ENCODE measurements at regions not wholly inside any gene's neighbourhood (a gene's known extent, or its start where the extent isn't known, plus 50 kb on each side); places are given as distances from the start of the nearest gene placed in this dataset.

DNA sequence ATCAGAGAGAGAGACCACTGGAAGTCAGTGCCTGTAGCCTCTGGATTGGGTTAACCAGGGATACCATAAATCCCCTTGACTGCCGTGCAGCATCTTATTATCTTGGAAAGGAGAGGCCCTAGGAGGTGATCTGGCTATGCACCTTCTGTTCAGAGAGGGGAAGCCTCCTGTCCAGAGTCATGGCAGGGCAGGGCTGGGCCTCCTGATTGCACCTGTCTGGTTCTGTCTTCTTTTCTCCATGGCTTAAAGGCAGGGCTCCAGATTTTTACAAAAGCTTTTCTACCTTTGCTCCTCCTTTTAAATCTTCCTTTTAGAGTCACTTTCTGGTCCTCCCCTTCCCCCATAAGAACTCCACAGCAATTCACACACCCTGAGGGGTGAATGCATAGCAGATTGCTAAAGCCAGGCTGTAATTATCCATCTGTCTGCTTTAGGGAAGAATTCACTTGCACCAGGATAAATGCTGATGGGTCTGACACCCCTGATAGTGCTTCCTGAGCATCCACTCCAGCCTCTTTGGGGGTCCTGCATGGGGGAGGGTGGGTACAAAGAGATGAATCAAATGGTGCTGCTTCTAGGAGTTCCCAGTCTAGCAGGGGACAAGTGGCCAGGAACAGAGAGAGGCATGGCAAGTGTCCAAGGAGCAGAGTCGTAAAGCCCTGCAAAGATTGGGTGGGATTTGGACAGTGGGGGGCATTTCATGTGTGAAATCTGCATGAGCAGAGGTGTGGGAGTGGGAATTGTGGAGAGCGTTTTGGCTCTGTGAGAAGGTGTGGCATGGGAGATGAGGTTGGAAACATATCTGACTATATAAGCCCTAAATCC lies 141.3 kb upstream of the ALDH1B1 start:
- intact Hi-C loops (cut with DNase I): loop anchor here in 1 of 2 donors (10.0 kb wide), 1 partner anchor 46 kb away; no protein-coding TSS in a partner anchor
- Histone ChIP-seq H3K9me3 (no peaks in the 10 kb centered on the region), H3K27ac (no peak overlapping the region), H3K36me3 (no peaks in the 10 kb centered on the region), H3K4me3 (no peak overlapping the region), H3K27me3 (no peaks in the 10 kb centered on the region), H3K4me1 (no peaks in the 10 kb centered on the region)
- TF ChIP-seq, protein P1, sequence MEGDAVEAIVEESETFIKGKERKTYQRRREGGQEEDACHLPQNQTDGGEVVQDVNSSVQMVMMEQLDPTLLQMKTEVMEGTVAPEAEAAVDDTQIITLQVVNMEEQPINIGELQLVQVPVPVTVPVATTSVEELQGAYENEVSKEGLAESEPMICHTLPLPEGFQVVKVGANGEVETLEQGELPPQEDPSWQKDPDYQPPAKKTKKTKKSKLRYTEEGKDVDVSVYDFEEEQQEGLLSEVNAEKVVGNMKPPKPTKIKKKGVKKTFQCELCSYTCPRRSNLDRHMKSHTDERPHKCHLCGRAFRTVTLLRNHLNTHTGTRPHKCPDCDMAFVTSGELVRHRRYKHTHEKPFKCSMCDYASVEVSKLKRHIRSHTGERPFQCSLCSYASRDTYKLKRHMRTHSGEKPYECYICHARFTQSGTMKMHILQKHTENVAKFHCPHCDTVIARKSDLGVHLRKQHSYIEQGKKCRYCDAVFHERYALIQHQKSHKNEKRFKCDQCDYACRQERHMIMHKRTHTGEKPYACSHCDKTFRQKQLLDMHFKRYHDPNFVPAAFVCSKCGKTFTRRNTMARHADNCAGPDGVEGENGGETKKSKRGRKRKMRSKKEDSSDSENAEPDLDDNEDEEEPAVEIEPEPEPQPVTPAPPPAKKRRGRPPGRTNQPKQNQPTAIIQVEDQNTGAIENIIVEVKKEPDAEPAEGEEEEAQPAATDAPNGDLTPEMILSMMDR (IDR thresholded peaks at IDR 0.05): no peak
- no peak for TF ChIP-seq POLR2A (IDR thresholded peaks at IDR 0.05)
- DNase-seq: no peak
- ATAC-seq: no peak
- 41% methylated on average over 2 of the region's 3 CpGs for WGBS (ENCODE audit: insufficient coverage, low coverage, low lambda C conversion rate, missing lambda C conversion rate)

DNA sequence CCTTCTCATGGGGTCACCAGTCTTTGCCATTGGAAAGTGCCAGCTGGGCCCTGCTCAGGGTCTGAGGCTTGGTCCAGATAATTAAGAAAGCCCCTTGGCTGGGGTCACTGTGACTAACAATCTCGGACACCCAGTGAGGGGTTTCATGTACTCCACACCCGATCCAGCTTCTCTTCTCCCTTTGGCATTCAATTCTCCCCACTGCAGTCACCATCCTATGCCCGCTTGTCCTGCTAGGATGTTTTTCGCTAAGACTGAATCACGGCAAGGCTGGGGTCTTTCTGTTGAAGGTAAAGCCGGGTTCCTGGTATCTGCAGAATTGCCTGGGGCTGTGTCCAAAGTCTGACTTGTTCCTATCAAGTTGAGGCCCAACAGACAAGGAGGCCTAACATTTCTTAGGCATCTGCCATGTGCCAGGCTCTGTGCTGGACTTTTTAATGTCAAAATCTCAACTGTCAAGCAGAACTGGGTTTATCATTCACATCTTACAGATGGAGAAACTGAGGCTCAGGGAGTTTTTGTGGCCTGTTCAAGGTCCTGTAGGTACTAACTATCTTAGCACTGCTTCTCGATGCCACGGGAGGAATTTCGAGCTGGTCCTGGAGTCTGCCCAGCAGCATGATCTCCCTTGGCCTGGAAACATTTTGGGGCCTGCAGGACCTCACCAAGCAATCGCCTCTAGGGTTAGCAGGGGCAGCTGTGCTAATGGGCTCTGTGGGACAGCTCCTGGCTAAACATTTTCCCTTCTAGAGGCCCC lies 142.0 kb upstream of the ALDH1B1 start:
- intact Hi-C loops (cut with DNase I): loop anchor here in 1 of 2 donors (10.0 kb wide), 1 partner anchor 46 kb away; no protein-coding TSS in a partner anchor
- Histone ChIP-seq H3K27ac (no peak overlapping the region), H3K27me3 (no peaks in the 10 kb centered on the region), H3K9me3 (no peaks in the 10 kb centered on the region), H3K36me3 (no peaks in the 10 kb centered on the region), H3K4me3 (no peak overlapping the region), H3K4me1 (no peaks in the 10 kb centered on the region)
- DNase-seq (no peak), ATAC-seq (no peak)
- 76% methylated on average over 10 of the region's 10 CpGs for WGBS (ENCODE audit: insufficient coverage, low coverage, low lambda C conversion rate, missing lambda C conversion rate)
- TF ChIP-seq, protein P1 (IDR thresholded peaks at IDR 0.05): no peak
- TF ChIP-seq POLR2A (IDR thresholded peaks at IDR 0.05): no peak

DNA sequence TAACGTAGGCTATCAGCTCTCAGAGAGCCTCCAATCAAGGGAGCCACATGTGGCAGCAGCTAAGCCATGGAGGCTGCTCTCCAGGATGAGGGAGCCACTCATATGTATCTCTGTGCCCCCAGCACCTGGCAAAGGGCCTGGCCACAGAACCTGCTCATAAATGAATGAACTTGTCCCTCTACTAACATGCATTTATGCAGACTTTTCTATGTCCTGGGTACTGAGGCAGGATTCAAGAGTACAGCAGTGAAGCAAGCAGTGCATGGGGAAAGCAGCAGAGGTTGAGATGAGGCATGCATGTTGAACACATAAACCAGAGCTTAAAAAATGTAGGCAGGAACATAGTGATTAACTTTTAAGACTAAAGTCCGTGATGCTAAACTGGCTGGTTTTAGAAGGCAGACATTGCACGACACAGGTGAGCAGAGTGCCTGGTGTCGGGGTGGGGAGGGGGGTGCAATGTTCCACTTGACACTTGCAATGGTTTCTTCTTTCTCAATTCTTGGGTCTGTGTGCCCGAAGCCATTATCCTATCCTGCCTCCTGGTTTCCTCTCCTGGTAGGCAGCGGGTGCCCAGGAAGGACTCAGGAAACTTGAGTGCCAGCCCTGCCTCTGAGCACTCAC lies 142.8 kb upstream of the ALDH1B1 start:
- WGBS (ENCODE audit: insufficient coverage, low coverage, low lambda C conversion rate, missing lambda C conversion rate): 83% methylated on average over 4 of the region's 6 CpGs
- no peak for DNase-seq
- intact Hi-C loops (cut with DNase I): loop anchor here in 1 of 2 donors (10.0 kb wide), 1 partner anchor 45 kb away; no protein-coding TSS in a partner anchor
- no peaks in the 10 kb centered on the region for H3K27me3 ChIP-seq
- TF ChIP-seq, protein P1 (IDR thresholded peaks at IDR 0.05): no peak
- TF ChIP-seq POLR2A (IDR thresholded peaks at IDR 0.05): no peak
- H3K4me1 ChIP-seq: no peaks in the 10 kb centered on the region
- H3K4me3 ChIP-seq: no peak overlapping the region
- no peaks in the 10 kb centered on the region for H3K36me3 ChIP-seq
- H3K27ac ChIP-seq: no peak overlapping the region
- no peak for ATAC-seq
- no peaks in the 10 kb centered on the region for H3K9me3 ChIP-seq

DNA sequence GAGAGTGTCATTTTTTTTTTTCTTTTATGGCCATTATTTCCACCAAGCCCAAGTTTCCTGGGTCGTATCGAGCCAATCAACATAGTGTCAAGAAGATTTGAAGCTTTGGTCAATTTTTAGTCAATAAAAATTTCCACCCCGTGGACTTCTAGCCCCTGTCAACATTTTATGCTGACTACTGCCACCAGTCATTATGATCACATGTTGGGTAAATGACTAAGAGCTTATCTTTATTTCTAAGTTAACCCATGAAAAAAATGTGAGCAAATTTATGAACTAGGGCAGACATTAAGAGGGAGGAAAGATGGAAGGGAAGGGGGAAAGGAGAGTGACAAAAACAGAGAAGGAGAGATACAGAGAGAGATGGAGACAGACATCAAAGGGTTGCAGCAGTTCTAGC lies 143.5 kb upstream of the ALDH1B1 start:
- Histone ChIP-seq H3K9me3 (no peaks in the 10 kb centered on the region), H3K27ac (no peak overlapping the region), H3K27me3 (no peaks in the 10 kb centered on the region), H3K4me1 (no peaks in the 10 kb centered on the region), H3K4me3 (no peak overlapping the region), H3K36me3 (no peaks in the 10 kb centered on the region)
- intact Hi-C loops (cut with DNase I): no loop called here
- TF ChIP-seq, protein P1 (IDR thresholded peaks at IDR 0.05): no peak
- TF ChIP-seq POLR2A (IDR thresholded peaks at IDR 0.05): no peak
- no peak for ATAC-seq
- no peak for DNase-seq
- WGBS (ENCODE audit: insufficient coverage, low coverage, low lambda C conversion rate, missing lambda C conversion rate): 64% methylated on average over 3 of the region's 3 CpGs

Data from right lobe of liver (tissue), 6 donors.